Right kidney (tissue), 1 donor: ENCODE measurements at regions not wholly inside any gene's neighbourhood (a gene's known extent, or its start where the extent isn't known, plus 50 kb on each side); places are given as distances from the start of the nearest gene placed in this dataset.

Source experiments
- DNase-seq: peaks from one replicate; pipeline ENCODE4 v3.0.0-alpha.2; 2016

GRCh38 chr13:48891586-48891985, 84.1 kb upstream of the FNDC3A start:
- DNase-seq = no peak

- no peak for DNase-seq
Measured at GRCh38 chr13:48892053-48892687, 83.5 kb upstream of the FNDC3A start.

- DNase-seq = no peak
Measured at GRCh38 chr13:48892688-48893075, 83.0 kb upstream of the FNDC3A start.

- DNase-seq = no peak
Measured at GRCh38 chr13:48896312-48896711, 79.4 kb upstream of the FNDC3A start.

GRCh38 chr13:48901781-48902180, 73.9 kb upstream of the FNDC3A start:
- DNase-seq = no peak

GRCh38 chr13:48902368-48902767, 73.3 kb upstream of the FNDC3A start:
- no peak for DNase-seq

- DNase-seq = no peak
Measured at GRCh38 chr13:48904668-48905290, 70.9 kb upstream of the FNDC3A start.

GRCh38 chr13:48906200-48906599, 69.5 kb upstream of the FNDC3A start:
- no peak for DNase-seq

- no peak for DNase-seq
Measured at GRCh38 chr13:48908381-48909055, 67.2 kb upstream of the FNDC3A start.

- DNase-seq = no peak
Measured at GRCh38 chr13:48909056-48909389, 66.7 kb upstream of the FNDC3A start.

GRCh38 chr13:48910686-48911085, 65.0 kb upstream of the FNDC3A start:
- DNase-seq = no peak

- no peak for DNase-seq
Measured at GRCh38 chr13:48919751-48920150, 56.0 kb upstream of the FNDC3A start.

- DNase-seq = no peak
Measured at GRCh38 chr13:48920730-48921129, 55.0 kb upstream of the FNDC3A start.

GRCh38 chr13:48923376-48923775, 52.3 kb upstream of the FNDC3A start:
- no peak for DNase-seq

- no peak for DNase-seq
Measured at GRCh38 chr13:48925001-48925400, 50.7 kb upstream of the FNDC3A start.
